ENCODE measurements at regions not wholly inside any gene's neighbourhood (a gene's known extent, or its start where the extent isn't known, plus 50 kb on each side); places are given as distances from the start of the nearest gene placed in this dataset.

DNA sequence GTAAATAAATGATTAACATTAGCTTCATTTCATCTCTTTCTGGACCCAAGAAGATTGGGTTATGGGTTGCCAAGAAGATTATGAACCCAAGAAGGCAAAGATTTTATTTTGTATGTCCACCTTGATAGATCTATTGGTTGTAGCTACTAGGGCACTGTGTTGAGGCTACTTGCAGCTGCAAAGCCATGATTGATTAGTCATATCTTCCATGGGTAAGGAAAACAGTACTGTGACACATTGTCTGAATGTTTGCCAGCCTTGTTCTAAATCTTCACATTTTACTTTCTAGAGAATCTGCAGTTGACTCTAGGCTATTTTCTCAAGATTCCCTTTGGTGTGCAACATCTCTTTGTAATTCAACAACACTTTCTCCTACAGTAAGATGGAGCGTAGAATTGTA lies 229.2 kb upstream of the KCNH8 start:
- H2BK12ac ChIP-seq (ENCODE audit: insufficient read length, low read depth, low read length) = no peak overlapping the region
- H2BK5ac ChIP-seq (ENCODE audit: insufficient read length, low read length) = no peak overlapping the region
- no peak overlapping the region for H4K91ac ChIP-seq (ENCODE audit: insufficient read length, low read depth, low read length)
- H3K27ac ChIP-seq (ENCODE audit: insufficient read length, low read depth, low read length) = no peak overlapping the region
- H3K14ac ChIP-seq (ENCODE audit: insufficient read depth, low read length) = no peak overlapping the region
- Mint-ChIP-seq H3K27ac (no peak overlapping the region), H3K4me1 (peaks cover 0 to 3% of the 10 kb centered on the region in 2 experiments; a peak in 1 of 4 replicates), H3K4me3 (no peak overlapping the region), H3K27me3 (ENCODE audit: low read depth) (no peaks in the 10 kb centered on the region), H3K9me3 (no peaks in the 10 kb centered on the region), H3K36me3 (ENCODE audit: insufficient read depth in 1 of 3, low read depth in 3 of 3) (no peaks in the 10 kb centered on the region)
- DNase-seq = no peak
- H2BK15ac ChIP-seq (ENCODE audit: low read depth, low read length) = no peak overlapping the region
- H3T11ph ChIP-seq (ENCODE audit: low read length) = no peak overlapping the region
- H3K79me2 ChIP-seq (ENCODE audit: insufficient read depth, low read length) = no peaks in the 10 kb centered on the region
- no peak overlapping the region for H4K8ac ChIP-seq (replicated peaks; ENCODE audit: insufficient read length, low read depth, low read length)
- TF ChIP-seq, protein P1, sequence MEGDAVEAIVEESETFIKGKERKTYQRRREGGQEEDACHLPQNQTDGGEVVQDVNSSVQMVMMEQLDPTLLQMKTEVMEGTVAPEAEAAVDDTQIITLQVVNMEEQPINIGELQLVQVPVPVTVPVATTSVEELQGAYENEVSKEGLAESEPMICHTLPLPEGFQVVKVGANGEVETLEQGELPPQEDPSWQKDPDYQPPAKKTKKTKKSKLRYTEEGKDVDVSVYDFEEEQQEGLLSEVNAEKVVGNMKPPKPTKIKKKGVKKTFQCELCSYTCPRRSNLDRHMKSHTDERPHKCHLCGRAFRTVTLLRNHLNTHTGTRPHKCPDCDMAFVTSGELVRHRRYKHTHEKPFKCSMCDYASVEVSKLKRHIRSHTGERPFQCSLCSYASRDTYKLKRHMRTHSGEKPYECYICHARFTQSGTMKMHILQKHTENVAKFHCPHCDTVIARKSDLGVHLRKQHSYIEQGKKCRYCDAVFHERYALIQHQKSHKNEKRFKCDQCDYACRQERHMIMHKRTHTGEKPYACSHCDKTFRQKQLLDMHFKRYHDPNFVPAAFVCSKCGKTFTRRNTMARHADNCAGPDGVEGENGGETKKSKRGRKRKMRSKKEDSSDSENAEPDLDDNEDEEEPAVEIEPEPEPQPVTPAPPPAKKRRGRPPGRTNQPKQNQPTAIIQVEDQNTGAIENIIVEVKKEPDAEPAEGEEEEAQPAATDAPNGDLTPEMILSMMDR (conservative IDR thresholded peaks at IDR 0.05) = no peak
- no peaks in the 10 kb centered on the region for H3K23me2 ChIP-seq (ENCODE audit: insufficient read length, low read depth, low read length, poor library complexity, severe bottlenecking)
- no peaks in the 10 kb centered on the region for H3K4me1 ChIP-seq (ENCODE audit: insufficient read depth, low read length)
- no peaks in the 10 kb centered on the region for H3K9me3 ChIP-seq (ENCODE audit: control insufficient read depth, low read depth, low read length)
- no peak overlapping the region for H2BK20ac ChIP-seq (ENCODE audit: low read depth, low read length, poor library complexity, severe bottlenecking)
- no peaks in the 10 kb centered on the region for H3K79me1 ChIP-seq (ENCODE audit: insufficient read depth, low read depth, low read length, poor library complexity, severe bottlenecking)
- no peak overlapping the region for H3K56ac ChIP-seq (ENCODE audit: insufficient read length, low read depth, low read length)
- no peak overlapping the region for H3K18ac ChIP-seq (ENCODE audit: insufficient read length, low read depth, low read length)
- H3K27me3 ChIP-seq (ENCODE audit: insufficient read depth, low read length) = no peaks in the 10 kb centered on the region; the same call in 1 of the 2 replicates
- no peaks in the 10 kb centered on the region for H4K20me1 ChIP-seq (ENCODE audit: control insufficient read depth, insufficient read depth, insufficient read length)
- H2BK120ac ChIP-seq (ENCODE audit: low read depth, low read length, poor library complexity, severe bottlenecking) = no peak overlapping the region
- H2AFZ ChIP-seq (ENCODE audit: low read length) = no peak overlapping the region
- H3K4me2 ChIP-seq (ENCODE audit: insufficient read depth, insufficient read length, low read length) = no peak overlapping the region
- H3K23ac ChIP-seq (ENCODE audit: insufficient read length, low read depth, low read length) = no peak overlapping the region
- no peak overlapping the region for H4K5ac ChIP-seq (ENCODE audit: insufficient read length, low read depth, low read length)
- no CpG with 5 or more reads among the region's 1 CpG for WGBS (ENCODE audit: extremely low coverage, insufficient read length, low lambda C conversion rate)
- H2AK5ac ChIP-seq (ENCODE audit: insufficient read length, low read length) = no peak overlapping the region
- no peak overlapping the region for H3K4ac ChIP-seq (ENCODE audit: low read depth, low read length)
- no peak overlapping the region for H3K9ac ChIP-seq (ENCODE audit: extremely low read depth, insufficient read length, low read length)
